HL-60 (cell line): ENCODE measurements at regions not wholly inside any gene's neighbourhood (a gene's known extent, or its start where the extent isn't known, plus 50 kb on each side); places are given as distances from the start of the nearest gene placed in this dataset.

Experiments
- POLR2AphosphoS5 ChIP-seq: IDR thresholded peaks from 2 replicates; pipeline ENCODE4 v1.6.1; 2012; ENCODE audit warnings: low read depth
- TF ChIP-seq, protein P1 (sequence below): IDR thresholded peaks from one replicate; pipeline ENCODE4 v1.5.1; 2011; ENCODE audit warnings: low read length, control low read depth, inconsistent platforms; ENCODE audit not compliant: insufficient read depth

GRCh38 chr16:60675022-60675421 is 1361.2 kb downstream of the CDH8 start:
- no peak for TF ChIP-seq POLR2AphosphoS5
- TF ChIP-seq, protein P1, sequence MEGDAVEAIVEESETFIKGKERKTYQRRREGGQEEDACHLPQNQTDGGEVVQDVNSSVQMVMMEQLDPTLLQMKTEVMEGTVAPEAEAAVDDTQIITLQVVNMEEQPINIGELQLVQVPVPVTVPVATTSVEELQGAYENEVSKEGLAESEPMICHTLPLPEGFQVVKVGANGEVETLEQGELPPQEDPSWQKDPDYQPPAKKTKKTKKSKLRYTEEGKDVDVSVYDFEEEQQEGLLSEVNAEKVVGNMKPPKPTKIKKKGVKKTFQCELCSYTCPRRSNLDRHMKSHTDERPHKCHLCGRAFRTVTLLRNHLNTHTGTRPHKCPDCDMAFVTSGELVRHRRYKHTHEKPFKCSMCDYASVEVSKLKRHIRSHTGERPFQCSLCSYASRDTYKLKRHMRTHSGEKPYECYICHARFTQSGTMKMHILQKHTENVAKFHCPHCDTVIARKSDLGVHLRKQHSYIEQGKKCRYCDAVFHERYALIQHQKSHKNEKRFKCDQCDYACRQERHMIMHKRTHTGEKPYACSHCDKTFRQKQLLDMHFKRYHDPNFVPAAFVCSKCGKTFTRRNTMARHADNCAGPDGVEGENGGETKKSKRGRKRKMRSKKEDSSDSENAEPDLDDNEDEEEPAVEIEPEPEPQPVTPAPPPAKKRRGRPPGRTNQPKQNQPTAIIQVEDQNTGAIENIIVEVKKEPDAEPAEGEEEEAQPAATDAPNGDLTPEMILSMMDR, result no peak
